ENCODE measurements at regions not wholly inside any gene's neighbourhood (a gene's known extent, or its start where the extent isn't known, plus 50 kb on each side); places are given as distances from the start of the nearest gene placed in this dataset.

DNA sequence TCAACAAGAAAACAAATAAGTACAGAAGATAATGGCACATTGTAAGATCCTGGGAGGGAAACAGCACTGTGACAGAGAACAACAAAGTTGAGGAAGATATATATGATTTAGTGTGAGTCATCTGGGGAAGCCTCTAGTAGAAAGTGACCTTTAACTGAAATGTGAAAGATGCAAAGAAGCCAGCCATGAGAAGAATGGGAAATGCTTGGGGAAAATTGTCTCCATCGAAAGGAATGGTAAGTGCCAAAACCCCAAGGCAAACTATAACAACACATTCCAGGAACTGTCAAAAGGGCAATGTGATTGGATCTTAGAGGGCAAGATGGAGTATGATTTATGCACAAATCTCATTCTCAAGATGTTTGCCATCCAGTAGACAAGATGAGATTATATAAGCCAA lies 537.8 kb upstream of the BRINP1 start:
- Mint-ChIP-seq H3K27ac (ENCODE audit: unreplicated experiment) (no peak overlapping the region), H3K4me3 (ENCODE audit: unreplicated experiment) (no peak overlapping the region), H3K4me1 (ENCODE audit: low read depth, unreplicated experiment) (no peaks in the 10 kb centered on the region), H3K27me3 (ENCODE audit: insufficient read depth, unreplicated experiment) (peaks cover 5% of the 10 kb centered on the region), H3K9me3 (ENCODE audit: unreplicated experiment) (peaks cover 26% of the 10 kb centered on the region), H3K36me3 (ENCODE audit: insufficient read depth, unreplicated experiment) (no peaks in the 10 kb centered on the region)
- intact Hi-C loops (cut with micrococcal nuclease; ENCODE audit: unreplicated experiment) = no loop called here
- no peak for DNase-seq
- no peaks in the 10 kb centered on the region for H3K36me3 ChIP-seq (ENCODE audit: control insufficient read depth, insufficient read depth, low read length)
- no peak overlapping the region for H3K4me3 ChIP-seq (ENCODE audit: low read depth, low read length)
- no peaks in the 10 kb centered on the region for H3K27me3 ChIP-seq (replicated peaks; ENCODE audit: control insufficient read depth, insufficient read depth, low read length)
- TF ChIP-seq, protein P1, sequence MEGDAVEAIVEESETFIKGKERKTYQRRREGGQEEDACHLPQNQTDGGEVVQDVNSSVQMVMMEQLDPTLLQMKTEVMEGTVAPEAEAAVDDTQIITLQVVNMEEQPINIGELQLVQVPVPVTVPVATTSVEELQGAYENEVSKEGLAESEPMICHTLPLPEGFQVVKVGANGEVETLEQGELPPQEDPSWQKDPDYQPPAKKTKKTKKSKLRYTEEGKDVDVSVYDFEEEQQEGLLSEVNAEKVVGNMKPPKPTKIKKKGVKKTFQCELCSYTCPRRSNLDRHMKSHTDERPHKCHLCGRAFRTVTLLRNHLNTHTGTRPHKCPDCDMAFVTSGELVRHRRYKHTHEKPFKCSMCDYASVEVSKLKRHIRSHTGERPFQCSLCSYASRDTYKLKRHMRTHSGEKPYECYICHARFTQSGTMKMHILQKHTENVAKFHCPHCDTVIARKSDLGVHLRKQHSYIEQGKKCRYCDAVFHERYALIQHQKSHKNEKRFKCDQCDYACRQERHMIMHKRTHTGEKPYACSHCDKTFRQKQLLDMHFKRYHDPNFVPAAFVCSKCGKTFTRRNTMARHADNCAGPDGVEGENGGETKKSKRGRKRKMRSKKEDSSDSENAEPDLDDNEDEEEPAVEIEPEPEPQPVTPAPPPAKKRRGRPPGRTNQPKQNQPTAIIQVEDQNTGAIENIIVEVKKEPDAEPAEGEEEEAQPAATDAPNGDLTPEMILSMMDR (IDR thresholded peaks at IDR 0.05; ENCODE audit: insufficient read depth in 1 of 2, low read depth in 1 of 2, low read length in 1 of 2, severe bottlenecking in 1 of 2, unreplicated experiment in 1 of 2) = no peak
- ChIA-PET CTCF (no interaction called here), POLR2A (no interaction called here)
- no peaks in the 10 kb centered on the region for H3K4me1 ChIP-seq
- H3K9me3 ChIP-seq = 0 out of 2 replicates have a peak, but pooled peaks cover 5% of the 10 kb centered on the region
- no TSS peak for BruUV-seq (replicated peaks)

DNA sequence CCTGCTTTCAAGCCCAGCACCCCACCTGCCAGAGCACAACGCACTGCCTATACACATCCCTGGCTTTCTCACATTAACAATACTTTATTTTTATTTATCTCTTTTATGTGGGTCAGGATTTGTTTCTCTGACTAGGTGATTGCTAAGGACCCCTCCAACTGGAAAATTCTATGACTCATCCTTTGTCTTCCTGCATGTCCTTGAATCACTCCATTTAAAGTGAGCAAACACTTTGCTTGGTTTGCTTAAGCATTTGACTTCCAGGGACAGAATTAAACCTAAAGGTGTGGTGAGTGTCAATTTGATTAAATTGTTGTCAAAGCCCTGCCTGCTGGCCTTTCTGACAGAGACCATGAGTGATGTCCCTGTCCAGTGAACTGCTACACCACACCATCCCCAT lies 536.5 kb upstream of the BRINP1 start:
- ChIA-PET POLR2A (no interaction called here), CTCF (no interaction called here)
- Histone ChIP-seq H3K36me3 (ENCODE audit: control insufficient read depth, insufficient read depth, low read length) (no peaks in the 10 kb centered on the region), H3K27me3 (replicated peaks; ENCODE audit: control insufficient read depth, insufficient read depth, low read length) (no peaks in the 10 kb centered on the region), H3K4me1 (no peaks in the 10 kb centered on the region), H3K4me3 (ENCODE audit: low read depth, low read length) (no peak overlapping the region), H3K9me3 (0 out of 2 replicates have a peak, but pooled peaks cover 5% of the 10 kb centered on the region)
- DNase-seq = no peak
- Mint-ChIP-seq H3K9me3 (ENCODE audit: unreplicated experiment) (peaks cover 26% of the 10 kb centered on the region), H3K4me3 (ENCODE audit: unreplicated experiment) (no peak overlapping the region), H3K4me1 (ENCODE audit: low read depth, unreplicated experiment) (no peaks in the 10 kb centered on the region), H3K36me3 (ENCODE audit: insufficient read depth, unreplicated experiment) (no peaks in the 10 kb centered on the region), H3K27me3 (ENCODE audit: insufficient read depth, unreplicated experiment) (peaks cover 5% of the 10 kb centered on the region), H3K27ac (ENCODE audit: unreplicated experiment) (no peak overlapping the region)
- intact Hi-C loops (cut with micrococcal nuclease; ENCODE audit: unreplicated experiment) = no loop called here
- TF ChIP-seq, protein P1 (IDR thresholded peaks at IDR 0.05; ENCODE audit: insufficient read depth in 1 of 2, low read depth in 1 of 2, low read length in 1 of 2, severe bottlenecking in 1 of 2, unreplicated experiment in 1 of 2) = no peak
- no TSS peak for BruUV-seq (replicated peaks)

DNA sequence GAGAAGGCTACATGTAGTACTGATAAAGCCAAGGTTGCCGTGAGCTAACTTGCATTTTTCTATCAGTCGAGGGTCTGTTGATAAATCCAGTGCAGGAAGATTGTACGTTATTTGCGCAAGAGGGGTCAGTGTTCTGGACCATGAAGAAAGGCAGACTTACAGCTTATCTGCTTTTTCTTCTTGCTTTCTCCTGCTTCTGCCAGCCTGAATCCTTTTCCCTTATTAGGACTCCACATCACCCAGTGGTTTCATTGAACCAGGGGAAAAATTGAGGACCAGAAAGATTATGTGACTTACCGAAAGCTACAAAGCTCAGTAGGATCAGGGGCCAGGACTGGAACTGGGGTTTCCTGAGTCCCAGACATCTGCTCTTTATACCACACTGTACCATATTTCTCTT lies 534.6 kb upstream of the BRINP1 start:
- no peak overlapping the region for H3K4me3 ChIP-seq (ENCODE audit: low read depth, low read length)
- CTCF ChIA-PET = no interaction called here
- H3K27me3 ChIP-seq (replicated peaks; ENCODE audit: control insufficient read depth, insufficient read depth, low read length) = no peaks in the 10 kb centered on the region
- 0 out of 2 replicates have a peak, but pooled peaks cover 3% of the 10 kb centered on the region for H3K9me3 ChIP-seq
- no peaks in the 10 kb centered on the region for H3K36me3 ChIP-seq (ENCODE audit: control insufficient read depth, insufficient read depth, low read length)
- POLR2A ChIA-PET = no interaction called here
- no TSS peak for BruUV-seq (replicated peaks)
- no peaks in the 10 kb centered on the region for H3K4me1 ChIP-seq
- Mint-ChIP-seq H3K4me1 (ENCODE audit: low read depth, unreplicated experiment) (no peaks in the 10 kb centered on the region), H3K4me3 (ENCODE audit: unreplicated experiment) (no peak overlapping the region), H3K9me3 (ENCODE audit: unreplicated experiment) (peaks cover 18% of the 10 kb centered on the region), H3K36me3 (ENCODE audit: insufficient read depth, unreplicated experiment) (no peaks in the 10 kb centered on the region), H3K27me3 (ENCODE audit: insufficient read depth, unreplicated experiment) (peaks cover 5% of the 10 kb centered on the region), H3K27ac (ENCODE audit: unreplicated experiment) (no peak overlapping the region)
- intact Hi-C loops (cut with micrococcal nuclease; ENCODE audit: unreplicated experiment) = no loop called here
- DNase-seq = no peak
- TF ChIP-seq, protein P1 (IDR thresholded peaks at IDR 0.05; ENCODE audit: insufficient read depth in 1 of 2, low read depth in 1 of 2, low read length in 1 of 2, severe bottlenecking in 1 of 2, unreplicated experiment in 1 of 2) = no peak
